Neural cell (in vitro differentiated cells): ENCODE measurements at regions not wholly inside any gene's neighbourhood (a gene's known extent, or its start where the extent isn't known, plus 50 kb on each side); places are given as distances from the start of the nearest gene placed in this dataset.

Source experiments
- H2AFZ ChIP-seq: fragments of 200-600, 300-800 bp; sonication (generic), shearing (Covaris generic); 2 replicates; pipeline ENCODE4 v1.6.0; 2014; ENCODE audit warnings: low read depth, mild to moderate bottlenecking, antibody characterized with exemption, low read length, moderate library complexity
- H3F3A ChIP-seq: fragments of 200-600 bp; shearing (Covaris generic); 2 replicates; pipeline ENCODE4 v1.6.1; 2016; ENCODE audit warnings: mild to moderate bottlenecking, moderate library complexity, mixed read lengths, antibody characterized with exemption, low read length; ENCODE audit not compliant: insufficient read depth, poor library complexity, severe bottlenecking
- H3K27ac ChIP-seq: fragments of 200-600, 300-800 bp; sonication (generic), shearing (Covaris generic); 2 replicates; pipeline ENCODE4 v1.5.1; 2014; ENCODE audit warnings: mild to moderate bottlenecking, low read length, moderate library complexity
- H3K27me3 ChIP-seq: fragments of 300-800, 200-600 bp; sonication (generic), shearing (Covaris generic); 2 replicates; pipeline ENCODE4 v1.6.0; 2014; ENCODE audit warnings: mild to moderate bottlenecking, low read depth, low read length, moderate library complexity; ENCODE audit not compliant: insufficient read depth
- H3K36me3 ChIP-seq: fragments of 300-800, 200-600 bp; sonication (generic), shearing (Covaris generic); 2 replicates; pipeline ENCODE4 v1.5.1; 2014; ENCODE audit warnings: mild to moderate bottlenecking, antibody characterized with exemption, low read length, moderate library complexity; ENCODE audit not compliant: insufficient read depth
- H3K4me2 ChIP-seq: fragments of 300-800, 200-600 bp; sonication (generic), shearing (Covaris generic); 2 replicates; pipeline ENCODE4 v1.6.0; 2014; ENCODE audit warnings: mild to moderate bottlenecking, low read length
- H3K4me3 ChIP-seq: fragments of 300-800, 200-600 bp; sonication (generic), shearing (Covaris generic); 2 replicates; pipeline ENCODE4 v1.5.1; 2014; ENCODE audit warnings: mild to moderate bottlenecking, low read length, moderate library complexity
- H3K79me2 ChIP-seq: fragments of 200-600 bp; shearing (Covaris generic); replicated peaks from 2 replicates; pipeline ENCODE4 v1.6.0; 2014; ENCODE audit warnings: mild to moderate bottlenecking, low read length, moderate library complexity; ENCODE audit not compliant: insufficient read depth
- H3K9ac ChIP-seq: fragments of 300-800, 200-600 bp; sonication (generic), shearing (Covaris generic); 2 replicates; pipeline ENCODE4 v1.6.1; 2016; ENCODE audit warnings: mild to moderate bottlenecking, low read length, mixed read lengths
- H3K9me2 ChIP-seq: fragments of 200-600 bp; shearing (Covaris generic); 2 replicates; pipeline ENCODE4 v1.6.1; 2016; ENCODE audit warnings: mild to moderate bottlenecking, low read length, mixed read lengths; ENCODE audit not compliant: insufficient read depth
- H3K9me3 ChIP-seq: fragments of 200-600, 300-800 bp; sonication (generic), shearing (Covaris generic); 2 replicates; pipeline ENCODE4 v1.6.1; 2016; ENCODE audit warnings: mild to moderate bottlenecking, mixed run types, low read length, moderate library complexity, mixed read lengths
- H4K20me1 ChIP-seq: fragments of 200-600 bp; shearing (Covaris generic); 2 replicates; pipeline ENCODE4 v1.6.1; 2016; ENCODE audit warnings: mild to moderate bottlenecking, mixed run types; ENCODE audit not compliant: insufficient read depth
- CTCF ChIP-seq: fragments of 450-650 bp; IDR thresholded peaks from 2 replicates; pipeline ENCODE4 v1.5.1; 2014; ENCODE audit warnings: antibody characterized with exemption, mild to moderate bottlenecking, moderate library complexity; ENCODE audit not compliant: poor library complexity, severe bottlenecking
- EP300 ChIP-seq: fragments of 450-650 bp; conservative IDR thresholded peaks from 2 replicates; pipeline ENCODE4 v1.6.1; 2014; ENCODE audit warnings: antibody characterized with exemption, mild to moderate bottlenecking, moderate library complexity; ENCODE audit not compliant: poor library complexity, severe bottlenecking
- EZH2 ChIP-seq: fragments of 200-600, 300-800 bp; shearing (Covaris generic), sonication (generic); IDR thresholded peaks from 2 replicates; pipeline ENCODE4 v1.6.1; 2014; ENCODE audit warnings: antibody characterized with exemption, low read length, borderline replicate concordance, mild to moderate bottlenecking; ENCODE audit not compliant: insufficient read depth, poor library complexity, severe bottlenecking
- MXI1 ChIP-seq: fragments of 450-650 bp; conservative IDR thresholded peaks from 2 replicates; pipeline ENCODE4 v1.6.1; 2014; ENCODE audit warnings: antibody characterized with exemption, mild to moderate bottlenecking; ENCODE audit not compliant: poor library complexity, severe bottlenecking
- POLR2AphosphoS5 ChIP-seq: IDR thresholded peaks from 2 replicates; pipeline ENCODE4 v1.6.1; 2012
- RAD21 ChIP-seq: fragments of 450-650 bp; conservative IDR thresholded peaks from 2 replicates; pipeline ENCODE4 v1.6.1; 2014; ENCODE audit warnings: antibody characterized with exemption, mild to moderate bottlenecking, moderate library complexity
- REST ChIP-seq: IDR thresholded peaks from 2 replicates; pipeline ENCODE4 v1.6.1; 2012; ENCODE audit warnings: borderline replicate concordance
- SMC3 ChIP-seq: fragments of 450-650 bp; conservative IDR thresholded peaks from 2 replicates; pipeline ENCODE4 v1.6.1; 2014; ENCODE audit warnings: antibody characterized with exemption, mild to moderate bottlenecking, moderate library complexity; ENCODE audit not compliant: poor library complexity
- TAF1 ChIP-seq: IDR thresholded peaks from 2 replicates; pipeline ENCODE4 v1.6.1; 2012; ENCODE audit warnings: low read depth

GRCh38 chr18:62450175-62450545 is 72.7 kb upstream of the ZCCHC2 start:
- Histone ChIP-seq H3K9me3 (no peaks in the 10 kb centered on the region), H3K4me2 (no peak overlapping the region), H3F3A (no peaks in the 10 kb centered on the region), H3K9me2 (no peaks in the 10 kb centered on the region), H2AFZ (no peak overlapping the region), H4K20me1 (no peaks in the 10 kb centered on the region), H3K4me3 (no peak overlapping the region), H3K27me3 (no peaks in the 10 kb centered on the region), H3K27ac (no peak overlapping the region), H3K9ac (no peak overlapping the region), H3K36me3 (no peaks in the 10 kb centered on the region), H3K79me2 (no peaks in the 10 kb centered on the region)
- TF ChIP-seq CTCF (no peak), POLR2AphosphoS5 (no peak), REST (no peak), TAF1 (no peak)

- H3K27me3 ChIP-seq: no peaks in the 10 kb centered on the region
- TF ChIP-seq POLR2AphosphoS5 (no peak), EP300 (no peak), TAF1 (no peak), MXI1 (no peak), RAD21 (no peak), CTCF (no peak), SMC3 (no peak), EZH2 (no peak), REST (no peak)
- no peak overlapping the region for H3K4me3 ChIP-seq
- H3K4me2 ChIP-seq: no peak overlapping the region
- no peaks in the 10 kb centered on the region for H3K9me3 ChIP-seq
- H3K36me3 ChIP-seq: no peaks in the 10 kb centered on the region
- no peak overlapping the region for H2AFZ ChIP-seq
- no peaks in the 10 kb centered on the region for H4K20me1 ChIP-seq
- no peak overlapping the region for H3K27ac ChIP-seq
- no peaks in the 10 kb centered on the region for H3K9me2 ChIP-seq
- H3K9ac ChIP-seq: no peak overlapping the region
- H3F3A ChIP-seq: no peaks in the 10 kb centered on the region
- no peaks in the 10 kb centered on the region for H3K79me2 ChIP-seq
Observed at GRCh38 chr18:62450546-62451410, 72.0 kb upstream of the ZCCHC2 start.
